SK-N-SH (cell line): ENCODE measurements at regions not wholly inside any gene's neighbourhood (a gene's known extent, or its start where the extent isn't known, plus 50 kb on each side); places are given as distances from the start of the nearest gene placed in this dataset.

Experiments
- CTCF ChIA-PET: fragments of 300-600, 350-600 bp; formaldehyde crosslinking; extraction: SDS; loops from one replicate; lab custom pipeline; 2021; lab: Yijun Ruan, JAX
- POLR2A ChIA-PET: fragments of 350-600 bp; sonication (Branson Sonifier 250); formaldehyde crosslinking; extraction: SDS; loops from one replicate; lab custom pipeline; 2020; ENCODE audit warnings: antibody characterized with exemption, inconsistent platforms; lab: Yijun Ruan, JAX
- DNase-seq: peaks from one replicate; pipeline ENCODE4 v3.0.0; 2012
- H2AFZ ChIP-seq: fragments of 200-600 bp; sonication (generic); 2 replicates; pipeline ENCODE4 v1.8.1; 2016; ENCODE audit warnings: antibody characterized with exemption, mild to moderate bottlenecking, low read depth
- H3F3A ChIP-seq: fragments of 200-600 bp; sonication (generic); replicated peaks from 2 replicates; pipeline ENCODE3; 2016; ENCODE audit warnings: antibody characterized with exemption, mild to moderate bottlenecking; ENCODE audit not compliant: insufficient read depth
- H3K27ac ChIP-seq, 2 experiments: fragments of 200-500 bp in 1 of 2; fragments of 200-600 bp in 1 of 2; sonication (Bioruptor generic) in 1 of 2; sonication (generic), shearing (Covaris generic) in 1 of 2; 2 replicates each; pipeline versions ENCODE4 v1.5.1 to v1.6.1; 2014 to 2016; ENCODE audit warnings: low read depth in 2 of 2, inconsistent platforms in 1 of 2, low read length in 1 of 2, mild to moderate bottlenecking in 1 of 2, mixed read lengths in 1 of 2
- H3K27me3 ChIP-seq: fragments of 200-600 bp; sonication (generic), shearing (Covaris generic); 2 replicates; pipeline ENCODE4 v1.6.1; 2016; ENCODE audit warnings: mixed run types; ENCODE audit not compliant: insufficient read depth
- H3K36me3 ChIP-seq, 2 experiments: fragments of 200-500 bp in 1 of 2; fragments of 200-600 bp in 1 of 2; sonication (Bioruptor generic) in 1 of 2; sonication (generic) in 1 of 2; replicated peaks in 1 of 2; 2 replicates each; pipeline versions ENCODE3 to v1.5.1; 2014 to 2016; ENCODE audit warnings: low read length in 1 of 2, mild to moderate bottlenecking in 1 of 2; ENCODE audit not compliant: insufficient read depth in 2 of 2, control insufficient read depth in 1 of 2
- H3K4me1 ChIP-seq, 2 experiments: fragments of 200-500 bp in 1 of 2; fragments of 200-600 bp in 1 of 2; sonication (Bioruptor generic) in 1 of 2; sonication (generic), shearing (Covaris generic) in 1 of 2; 2 replicates each; pipeline versions ENCODE4 v1.5.1 to v1.6.1; 2014 to 2016; ENCODE audit warnings: low read depth in 1 of 2, low read length in 1 of 2, mixed run types in 1 of 2; ENCODE audit not compliant: insufficient read depth in 2 of 2, control insufficient read depth in 1 of 2
- H3K4me2 ChIP-seq: fragments of 200-600 bp; sonication (generic), shearing (Covaris generic); 2 replicates; pipeline ENCODE4 v1.6.1; 2017; ENCODE audit warnings: mixed run types
- H3K4me3 ChIP-seq, 2 experiments: fragments of 200-500 bp in 1 of 2; fragments of 200-600 bp in 1 of 2; sonication (Bioruptor generic) in 1 of 2; sonication (generic), shearing (Covaris generic) in 1 of 2; 2 replicates each; pipeline versions ENCODE4 v1.5.1 to v1.8.1; 2014 to 2016; ENCODE audit warnings: low read depth in 2 of 2, inconsistent platforms in 1 of 2, low read length in 1 of 2, mild to moderate bottlenecking in 1 of 2, mixed read lengths in 1 of 2, moderate library complexity in 1 of 2
- H3K79me2 ChIP-seq: fragments of 200-600 bp; sonication (generic); 2 replicates; pipeline ENCODE4 v1.8.1; 2017; ENCODE audit warnings: mild to moderate bottlenecking; ENCODE audit not compliant: insufficient read depth
- H3K9ac ChIP-seq: fragments of 200-600 bp; sonication (generic); 2 replicates; pipeline ENCODE4 v1.6.1; 2017; ENCODE audit warnings: mixed run types
- H3K9me2 ChIP-seq: fragments of 200-600 bp; sonication (generic); 2 replicates; pipeline ENCODE4 v1.6.1; 2017; ENCODE audit warnings: mixed run types
- H3K9me3 ChIP-seq: fragments of 200-600 bp; sonication (generic); 2 replicates; pipeline ENCODE4 v1.6.1; 2017; ENCODE audit warnings: mixed run types, mild to moderate bottlenecking, moderate library complexity
- H4K20me1 ChIP-seq: fragments of 200-600 bp; sonication (generic); 2 replicates; pipeline ENCODE4 v1.6.1; 2017; ENCODE audit warnings: mild to moderate bottlenecking, mixed run types; ENCODE audit not compliant: insufficient read depth
- ELF1 ChIP-seq: IDR thresholded peaks from 2 replicates; pipeline ENCODE4 v1.4.0; 2012
- EP300 ChIP-seq, 2 experiments: IDR thresholded peaks; 2 replicates each; pipeline versions ENCODE4 v1.4.0 to v1.6.1; 2012; ENCODE audit warnings: borderline replicate concordance in 1 of 2, low read depth in 1 of 2, low read length in 1 of 2
- EZH2phosphoT487 ChIP-seq: fragments of 200-600 bp; sonication (generic); IDR thresholded peaks from 2 replicates; pipeline ENCODE4 v1.6.1; 2017; ENCODE audit warnings: low read depth, mixed run types, mild to moderate bottlenecking, antibody characterized with exemption, moderate library complexity, borderline replicate concordance
- FOSL2 ChIP-seq: IDR thresholded peaks from 2 replicates; pipeline ENCODE4 v1.4.0; 2012; ENCODE audit warnings: low read depth, mild to moderate bottlenecking, moderate library complexity, borderline replicate concordance
- FOXJ3 ChIP-seq: sonication (generic); formaldehyde crosslinking; IDR thresholded peaks from 2 replicates; pipeline ENCODE4 v1.5.1; 2020; ENCODE audit warnings: mild to moderate bottlenecking, missing genetic modification reagents
- GABPA ChIP-seq: IDR thresholded peaks from 2 replicates; pipeline ENCODE4 v1.4.0; 2012; ENCODE audit warnings: low read depth, mild to moderate bottlenecking
- GATA2 ChIP-seq: sonication (generic); formaldehyde crosslinking; IDR thresholded peaks from 2 replicates; pipeline ENCODE4 v1.5.0; 2020; ENCODE audit warnings: mild to moderate bottlenecking, missing genetic modification reagents
- IRF3 ChIP-seq: fragments of 150-350 bp; IDR thresholded peaks from 2 replicates; pipeline ENCODE4 v1.6.1; 2016; ENCODE audit warnings: mild to moderate bottlenecking, low read depth, low read length
- JUND ChIP-seq: IDR thresholded peaks from 2 replicates; pipeline ENCODE4 v1.4.0; 2012
- MAX ChIP-seq: IDR thresholded peaks from 2 replicates; pipeline ENCODE4 v1.4.0; 2012; ENCODE audit warnings: low read depth
- MXI1 ChIP-seq: IDR thresholded peaks from 2 replicates; pipeline ENCODE4 v1.6.1; 2012; ENCODE audit warnings: mild to moderate bottlenecking, low read depth, low read length, improper control_type of control experiment
- POLR2AphosphoS5 ChIP-seq: IDR thresholded peaks from 2 replicates; pipeline ENCODE4 v1.6.1; 2012; ENCODE audit warnings: low read depth, low read length
- RCOR1 ChIP-seq: fragments of 150-350 bp; IDR thresholded peaks from 2 replicates; pipeline ENCODE4 v1.6.1; 2017; ENCODE audit warnings: antibody characterized with exemption, low read length
- RFX5 ChIP-seq: IDR thresholded peaks from 2 replicates; pipeline ENCODE4 v1.6.1; 2012; ENCODE audit warnings: mild to moderate bottlenecking, improper control_type of control experiment, low read length
- RXRA ChIP-seq: IDR thresholded peaks from 2 replicates; pipeline ENCODE4 v1.4.0; 2012; ENCODE audit warnings: low read depth, mild to moderate bottlenecking, borderline replicate concordance
- SIN3A ChIP-seq: IDR thresholded peaks from 2 replicates; pipeline ENCODE4 v1.6.1; 2012; ENCODE audit warnings: low read depth, mild to moderate bottlenecking, low read length, moderate library complexity, borderline replicate concordance
- TAF1 ChIP-seq: IDR thresholded peaks from 2 replicates; pipeline ENCODE4 v1.6.1; 2012; ENCODE audit warnings: low read depth, mild to moderate bottlenecking, low read length, moderate library complexity, borderline replicate concordance
- TCF12 ChIP-seq: IDR thresholded peaks from 2 replicates; pipeline ENCODE4 v1.4.0; 2012
- TEAD4 ChIP-seq: IDR thresholded peaks from 2 replicates; pipeline ENCODE4 v1.4.0; 2012; ENCODE audit warnings: mild to moderate bottlenecking, borderline replicate concordance; ENCODE audit not compliant: insufficient read depth
- USF1 ChIP-seq: IDR thresholded peaks from 2 replicates; pipeline ENCODE4 v1.4.0; 2012; ENCODE audit warnings: low read depth, borderline replicate concordance
- USF2 ChIP-seq: fragments of 150-350 bp; IDR thresholded peaks from 2 replicates; pipeline ENCODE4 v1.6.1; 2017; ENCODE audit warnings: antibody characterized with exemption, low read length, low read depth, borderline replicate concordance
- YY1 ChIP-seq: IDR thresholded peaks from 2 replicates; pipeline ENCODE4 v1.4.0; 2012; ENCODE audit warnings: low read depth, mild to moderate bottlenecking
- ZBTB33 ChIP-seq: IDR thresholded peaks from 2 replicates; pipeline ENCODE4 v1.4.0; 2012; ENCODE audit warnings: low read depth, borderline replicate concordance
- WGBS: methylation state at CpG from one replicate; pipeline ENCODE4 v1.1.6; 2017; ENCODE audit warnings: low lambda C conversion rate; 5-methylcytosine and 5-hydroxymethylcytosine counted together

- Histone ChIP-seq H3K9me2 (no peaks in the 10 kb centered on the region), H3K79me2 (no peaks in the 10 kb centered on the region), H3K27ac (no peak overlapping the region), H3K36me3 (no peaks in the 10 kb centered on the region), H2AFZ (no peak overlapping the region), H3K4me1 (no peaks in the 10 kb centered on the region), H3K9me3 (no peaks in the 10 kb centered on the region), H3K4me3 (no peak overlapping the region), H3K27me3 (peaks cover 12% of the 10 kb centered on the region; the same call in 1 of the 2 replicates), H3K4me2 (no peak overlapping the region), H4K20me1 (no peaks in the 10 kb centered on the region), H3F3A (no peaks in the 10 kb centered on the region), H3K9ac (no peak overlapping the region)
- POLR2A ChIA-PET = interaction anchor here (0.7 kb wide), 1 partner anchor 659 kb away, joined by 4 read pairs; no protein-coding TSS in a partner anchor
- DNase-seq = no peak
- CTCF ChIA-PET = no interaction called here
- 0% methylated on average over 5 of the region's 6 CpGs for WGBS
- TF ChIP-seq MAX (no peak), POLR2AphosphoS5 (no peak), TCF12 (no peak), ELF1 (no peak), EP300 (IDR thresholded peaks at IDR 0.05; ENCODE audit: borderline replicate concordance in 1 of 2, low read depth in 1 of 2, low read length in 1 of 2) (no peak), YY1 (no peak), GATA2 (CRISPR knock-in tag) (no peak), FOXJ3 (no peak), GABPA (no peak), TAF1 (no peak), RFX5 (no peak), SIN3A (no peak), IRF3 (no peak), EZH2phosphoT487 (no peak)
These were observed 132.3 kb downstream of the IRX2 start for GRCh38 chr5:2619216-2619615.

- Histone ChIP-seq H3K27me3 (peaks cover 11% of the 10 kb centered on the region; the same call in 1 of the 2 replicates), H2AFZ (no peak overlapping the region), H3K4me1 (no peaks in the 10 kb centered on the region), H3K27ac (no peak overlapping the region), H3K9ac (no peak overlapping the region), H3F3A (no peaks in the 10 kb centered on the region), H4K20me1 (no peaks in the 10 kb centered on the region), H3K4me2 (no peak overlapping the region), H3K9me3 (no peaks in the 10 kb centered on the region), H3K36me3 (no peaks in the 10 kb centered on the region), H3K4me3 (no peak overlapping the region), H3K79me2 (no peaks in the 10 kb centered on the region), H3K9me2 (no peaks in the 10 kb centered on the region)
- no peak for DNase-seq
- CTCF ChIA-PET = no interaction called here
- POLR2A ChIA-PET = no interaction called here
- 8% methylated on average over 5 of the region's 5 CpGs for WGBS
- TF ChIP-seq MAX (no peak), RFX5 (no peak), USF1 (no peak), IRF3 (no peak), ELF1 (no peak), MXI1 (no peak), TCF12 (no peak), RCOR1 (no peak), USF2 (no peak), GATA2 (CRISPR knock-in tag) (no peak), TEAD4 (no peak), FOSL2 (no peak), JUND (no peak), RXRA (no peak), ZBTB33 (no peak), EP300 (IDR thresholded peaks at IDR 0.05; ENCODE audit: borderline replicate concordance in 1 of 2, low read depth in 1 of 2, low read length in 1 of 2) (no peak)
These were observed 134.0 kb downstream of the IRX2 start for GRCh38 chr5:2617461-2617860.
